Epidermal melanocyte (primary cell): ENCODE measurements at regions not wholly inside any gene's neighbourhood (a gene's known extent, or its start where the extent isn't known, plus 50 kb on each side); places are given as distances from the start of the nearest gene placed in this dataset.

ENCODE experiments used
- DNase-seq: peaks from one replicate; pipeline ENCODE4 v3.0.0; 2011; ENCODE audit warnings: low spot score; ENCODE audit not compliant: insufficient read length

- DNase-seq = no peak
Observed at GRCh38 chr6:170034294-170034693, 256.6 kb downstream of the DLL1 start.

GRCh38 chr6:170033666-170034065 lies 257.2 kb downstream of the DLL1 start:
- no peak for DNase-seq

GRCh38 chr6:170032706-170033309 lies 258.1 kb downstream of the DLL1 start:
- no peak for DNase-seq

GRCh38 chr6:170032197-170032596 lies 258.7 kb downstream of the DLL1 start:
- DNase-seq = no peak

- no peak for DNase-seq
Observed at GRCh38 chr6:170031684-170032121, 259.2 kb downstream of the DLL1 start.

GRCh38 chr6:170030821-170031471 lies 259.9 kb downstream of the DLL1 start:
- DNase-seq = no peak

- DNase-seq = no peak
Observed at GRCh38 chr6:170030284-170030815, 260.5 kb downstream of the DLL1 start.

GRCh38 chr6:170029416-170030283 lies 261.2 kb downstream of the DLL1 start:
- DNase-seq = no peak

GRCh38 chr6:170028629-170029345 lies 262.1 kb downstream of the DLL1 start:
- no peak for DNase-seq

- DNase-seq = no peak
Observed at GRCh38 chr6:170027647-170028043, 263.2 kb downstream of the DLL1 start.

GRCh38 chr6:170026751-170027646 lies 263.9 kb downstream of the DLL1 start:
- no peak for DNase-seq

GRCh38 chr6:170025935-170026750 lies 264.7 kb downstream of the DLL1 start:
- no peak for DNase-seq

- no peak for DNase-seq
Observed at GRCh38 chr6:170025341-170025911, 265.5 kb downstream of the DLL1 start.

GRCh38 chr6:170024940-170025339 lies 265.9 kb downstream of the DLL1 start:
- DNase-seq = peak; percentile 58

- no peak for DNase-seq
Observed at GRCh38 chr6:170023620-170024521, 267.0 kb downstream of the DLL1 start.

- DNase-seq = no peak
Observed at GRCh38 chr6:170022827-170023619, 267.9 kb downstream of the DLL1 start.

GRCh38 chr6:170022291-170022722 lies 268.6 kb downstream of the DLL1 start:
- DNase-seq = no peak
